ENCODE measurements at regions not wholly inside any gene's neighbourhood (a gene's known extent, or its start where the extent isn't known, plus 50 kb on each side); places are given as distances from the start of the nearest gene placed in this dataset.

DNA sequence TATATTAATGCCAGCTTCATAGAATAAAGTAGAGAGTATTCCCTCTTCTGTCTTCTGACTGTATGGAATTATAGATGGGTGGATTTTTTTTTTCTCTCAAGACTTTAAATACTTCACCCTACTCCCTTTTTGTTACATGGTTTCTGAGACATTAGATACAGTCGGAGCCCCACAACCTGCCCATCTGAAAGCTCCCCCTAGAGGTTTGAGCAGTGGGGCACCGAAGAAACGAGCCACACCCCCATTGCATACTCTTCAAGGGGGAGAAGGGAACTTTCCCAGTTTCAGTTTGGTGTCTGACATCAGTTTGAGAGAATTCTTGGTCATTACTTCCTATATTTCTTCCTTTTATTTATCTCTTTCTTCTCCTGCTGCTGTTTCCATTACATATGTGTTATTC is 437.6 kb upstream of the AGA start:
- no peak overlapping the region for H3K9ac ChIP-seq (ENCODE audit: low read depth, low read length)
- H3K27me3 ChIP-seq (ENCODE audit: control insufficient read depth, insufficient read depth, low read length): no peaks in the 10 kb centered on the region
- H3K9me3 ChIP-seq (replicated peaks; ENCODE audit: low read length): no peaks in the 10 kb centered on the region
- H3K4me2 ChIP-seq (ENCODE audit: low read length): no peak overlapping the region
- H3K36me3 ChIP-seq (ENCODE audit: insufficient read depth, low read length): no peaks in the 10 kb centered on the region
- no peak overlapping the region for H3K4me3 ChIP-seq (ENCODE audit: low read length)
- H3K4me1 ChIP-seq (ENCODE audit: control insufficient read depth, insufficient read depth, low read length): no peaks in the 10 kb centered on the region

DNA sequence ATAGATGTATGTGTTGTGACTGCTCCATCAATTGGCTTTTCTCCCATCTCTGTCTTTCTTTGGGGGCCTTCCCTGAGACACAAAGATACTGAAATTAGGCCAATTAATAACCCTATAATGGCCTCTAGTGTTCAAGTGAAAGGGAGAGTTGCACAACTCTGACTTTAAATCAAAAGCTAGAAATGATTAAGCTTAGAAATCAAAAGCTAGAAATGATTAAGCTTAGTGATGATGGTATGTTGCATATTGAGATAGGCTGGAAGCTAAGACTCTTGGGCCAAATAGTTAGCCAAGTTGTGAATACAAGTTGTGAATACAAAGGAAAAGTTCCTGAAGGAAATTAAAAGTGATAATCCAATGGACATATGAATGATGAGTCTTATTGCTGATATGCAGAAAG is 452.9 kb upstream of the AGA start:
- Histone ChIP-seq H3K4me1 (ENCODE audit: control insufficient read depth, insufficient read depth, low read length) (no peaks in the 10 kb centered on the region), H3K4me2 (ENCODE audit: low read length) (no peak overlapping the region), H3K4me3 (ENCODE audit: low read length) (no peak overlapping the region), H3K27me3 (ENCODE audit: control insufficient read depth, insufficient read depth, low read length) (no peaks in the 10 kb centered on the region), H3K9ac (ENCODE audit: low read depth, low read length) (no peak overlapping the region), H3K9me3 (replicated peaks; ENCODE audit: low read length) (peaks cover 6% of the 10 kb centered on the region), H3K36me3 (ENCODE audit: insufficient read depth, low read length) (no peaks in the 10 kb centered on the region)

DNA sequence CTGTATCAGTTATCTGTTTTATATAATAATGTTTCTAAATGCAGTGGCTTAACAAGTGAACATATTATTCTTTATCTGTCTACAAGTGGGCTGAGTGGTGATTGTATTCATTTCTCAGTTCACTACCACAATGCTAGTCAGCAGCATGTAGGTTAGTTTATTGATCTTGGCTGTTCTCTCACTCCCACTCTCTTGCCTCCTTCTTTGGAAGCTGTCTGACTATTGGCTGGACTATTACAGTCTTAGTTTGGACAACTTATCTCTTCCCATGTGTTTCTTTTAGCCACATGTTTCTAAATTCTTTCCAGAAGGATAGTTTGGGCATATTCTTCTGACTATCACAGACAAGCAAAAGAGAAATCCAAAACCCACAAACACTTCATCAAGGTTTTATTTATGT is 459.5 kb upstream of the AGA start:
- H3K4me3 ChIP-seq (ENCODE audit: low read length): no peak overlapping the region
- no peaks in the 10 kb centered on the region for H3K27me3 ChIP-seq (ENCODE audit: control insufficient read depth, insufficient read depth, low read length)
- H3K9me3 ChIP-seq (replicated peaks; ENCODE audit: low read length): peaks cover 9% of the 10 kb centered on the region
- H3K36me3 ChIP-seq (ENCODE audit: insufficient read depth, low read length): no peaks in the 10 kb centered on the region
- H3K4me1 ChIP-seq (ENCODE audit: control insufficient read depth, insufficient read depth, low read length): no peaks in the 10 kb centered on the region
- no peak overlapping the region for H3K9ac ChIP-seq (ENCODE audit: low read depth, low read length)
- H3K4me2 ChIP-seq (ENCODE audit: low read length): no peak overlapping the region

DNA sequence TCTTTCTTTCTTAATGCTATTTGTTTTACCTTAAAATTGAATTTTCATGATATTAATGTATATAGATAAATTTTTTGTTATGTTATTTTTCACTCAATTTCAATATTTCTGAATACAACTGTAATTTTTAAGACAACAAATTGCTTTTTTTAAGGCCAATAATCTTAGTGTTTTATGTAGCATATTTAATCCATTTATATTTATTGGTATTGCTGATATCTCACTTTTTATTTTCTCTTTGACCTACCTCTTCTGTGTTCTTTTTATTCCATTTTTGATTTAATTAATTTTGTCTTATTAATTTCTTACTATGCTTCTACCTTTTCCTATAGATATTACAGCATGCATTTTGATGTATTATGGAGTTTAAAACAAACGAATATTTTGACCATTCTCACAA is 460.1 kb upstream of the AGA start:
- H3K27me3 ChIP-seq (ENCODE audit: control insufficient read depth, insufficient read depth, low read length): no peaks in the 10 kb centered on the region
- H3K36me3 ChIP-seq (ENCODE audit: insufficient read depth, low read length): no peaks in the 10 kb centered on the region
- H3K4me3 ChIP-seq (ENCODE audit: low read length): no peak overlapping the region
- no peak overlapping the region for H3K4me2 ChIP-seq (ENCODE audit: low read length)
- H3K9me3 ChIP-seq (replicated peaks; ENCODE audit: low read length): peaks cover 9% of the 10 kb centered on the region
- H3K9ac ChIP-seq (ENCODE audit: low read depth, low read length): no peak overlapping the region
- H3K4me1 ChIP-seq (ENCODE audit: control insufficient read depth, insufficient read depth, low read length): no peaks in the 10 kb centered on the region

DNA sequence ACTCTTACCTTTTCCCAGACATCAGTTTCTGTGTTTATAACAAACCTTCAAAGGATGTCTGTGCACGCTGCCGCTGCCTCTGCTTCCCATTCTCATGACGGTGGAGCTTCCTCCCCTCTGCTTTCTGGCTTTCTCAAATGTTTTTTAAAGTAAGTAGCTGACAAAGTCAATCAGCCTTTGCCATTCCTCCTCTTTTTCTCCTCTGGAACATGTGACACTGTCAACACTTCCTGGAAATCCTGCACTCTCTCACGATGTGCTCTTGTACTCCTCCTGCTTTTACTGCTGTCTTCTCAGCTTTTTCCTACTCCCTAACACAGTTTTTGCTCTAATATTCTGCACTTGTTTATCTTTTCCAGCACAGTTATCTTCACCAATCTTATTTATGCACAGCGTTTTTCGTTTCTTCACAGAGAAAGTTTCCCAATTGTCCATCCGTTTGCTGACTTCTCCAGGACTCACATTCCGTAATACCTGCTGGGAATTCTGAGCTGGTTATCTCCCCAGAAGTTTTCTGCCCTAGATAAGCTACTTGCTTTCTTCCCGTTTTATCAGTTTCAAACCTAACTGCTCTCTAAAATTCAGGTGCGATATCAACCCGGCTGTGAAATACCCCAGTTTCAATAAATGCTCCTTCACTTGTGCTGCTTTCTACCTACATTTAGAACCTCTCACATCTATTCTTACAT is 465.6 kb upstream of the AGA start:
- no peak overlapping the region for H3K4me3 ChIP-seq (ENCODE audit: low read length)
- H3K9me3 ChIP-seq (replicated peaks; ENCODE audit: low read length): peaks cover 2% of the 10 kb centered on the region
- H3K4me2 ChIP-seq (ENCODE audit: low read length): no peak overlapping the region
- H3K4me1 ChIP-seq (ENCODE audit: control insufficient read depth, insufficient read depth, low read length): no peaks in the 10 kb centered on the region
- no peak overlapping the region for H3K9ac ChIP-seq (ENCODE audit: low read depth, low read length)
- H3K27me3 ChIP-seq (ENCODE audit: control insufficient read depth, insufficient read depth, low read length): no peaks in the 10 kb centered on the region
- no peaks in the 10 kb centered on the region for H3K36me3 ChIP-seq (ENCODE audit: insufficient read depth, low read length)

DNA sequence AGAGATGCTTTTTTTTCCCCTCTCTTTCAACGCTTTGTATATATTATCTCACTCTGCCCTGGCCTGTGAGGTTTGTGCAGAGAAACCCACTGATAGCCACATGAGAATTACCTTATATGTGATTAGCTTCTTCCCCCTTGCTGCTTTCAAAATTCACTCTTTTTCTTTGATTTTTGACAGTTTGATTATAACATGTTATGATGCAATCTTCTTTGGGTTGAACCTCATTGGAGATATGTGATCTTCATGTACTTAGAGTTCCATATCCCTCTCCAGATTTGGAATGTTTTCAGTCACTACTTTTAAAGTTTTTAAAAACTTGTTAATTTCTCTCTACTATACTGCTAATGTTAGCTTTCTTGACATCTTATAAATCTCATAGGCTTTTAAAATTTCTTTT is 479.5 kb upstream of the AGA start:
- H3K4me2 ChIP-seq (ENCODE audit: low read length): no peak overlapping the region
- H3K9me3 ChIP-seq (replicated peaks; ENCODE audit: low read length): peaks cover 4% of the 10 kb centered on the region
- no peak overlapping the region for H3K4me3 ChIP-seq (ENCODE audit: low read length)
- H3K27me3 ChIP-seq (ENCODE audit: control insufficient read depth, insufficient read depth, low read length): no peaks in the 10 kb centered on the region
- H3K4me1 ChIP-seq (ENCODE audit: control insufficient read depth, insufficient read depth, low read length): no peaks in the 10 kb centered on the region
- H3K36me3 ChIP-seq (ENCODE audit: insufficient read depth, low read length): no peaks in the 10 kb centered on the region
- no peak overlapping the region for H3K9ac ChIP-seq (ENCODE audit: low read depth, low read length)

DNA sequence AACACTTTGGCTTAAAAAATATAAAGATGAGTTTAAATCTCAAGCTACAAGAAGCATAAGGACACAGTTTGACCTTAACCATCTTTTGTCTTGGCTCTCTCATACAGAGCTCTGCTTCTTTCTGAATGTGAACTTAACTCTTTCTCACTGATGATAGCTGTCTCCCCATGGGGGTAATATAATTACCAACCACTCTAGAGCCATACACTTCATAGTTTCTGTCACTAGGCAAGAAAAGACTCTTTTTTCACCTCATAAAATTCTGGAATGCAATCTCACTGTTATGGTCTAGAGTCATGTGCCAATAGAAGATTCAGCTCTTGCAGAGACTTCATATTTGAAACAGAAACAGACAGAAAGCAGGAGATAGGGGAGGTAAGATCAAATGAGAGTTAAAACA is 481.7 kb upstream of the AGA start:
- Histone ChIP-seq H3K4me3 (ENCODE audit: low read length) (no peak overlapping the region), H3K27me3 (ENCODE audit: control insufficient read depth, insufficient read depth, low read length) (no peaks in the 10 kb centered on the region), H3K4me1 (ENCODE audit: control insufficient read depth, insufficient read depth, low read length) (no peaks in the 10 kb centered on the region), H3K36me3 (ENCODE audit: insufficient read depth, low read length) (no peaks in the 10 kb centered on the region), H3K9ac (ENCODE audit: low read depth, low read length) (no peak overlapping the region), H3K4me2 (ENCODE audit: low read length) (no peak overlapping the region), H3K9me3 (replicated peaks; ENCODE audit: low read length) (peaks cover 4% of the 10 kb centered on the region)

DNA sequence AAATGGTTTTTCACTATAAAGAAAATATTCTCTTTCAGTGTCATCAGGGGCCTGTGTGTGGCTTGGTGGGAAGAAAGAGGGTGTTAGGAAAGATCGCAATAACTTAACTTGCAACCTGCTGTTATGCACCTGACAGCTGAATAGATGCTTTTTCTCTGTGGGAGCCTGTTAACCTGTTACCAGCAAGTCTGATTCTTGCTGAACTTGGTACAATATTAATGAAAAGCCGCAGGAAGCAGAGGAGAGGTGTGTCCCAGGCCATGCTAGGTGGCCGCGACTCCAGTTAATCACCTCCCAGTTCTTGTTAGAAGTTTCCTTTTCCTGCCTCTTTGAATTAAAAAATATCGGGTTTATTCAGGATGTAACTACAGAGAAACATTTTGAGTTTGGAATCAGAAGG is 494.8 kb upstream of the AGA start:
- Histone ChIP-seq H3K9ac (ENCODE audit: low read depth, low read length) (no peak overlapping the region), H3K27me3 (ENCODE audit: control insufficient read depth, insufficient read depth, low read length) (no peaks in the 10 kb centered on the region), H3K4me1 (ENCODE audit: control insufficient read depth, insufficient read depth, low read length) (no peaks in the 10 kb centered on the region), H3K4me2 (ENCODE audit: low read length) (no peak overlapping the region), H3K9me3 (replicated peaks; ENCODE audit: low read length) (no peaks in the 10 kb centered on the region), H3K36me3 (ENCODE audit: insufficient read depth, low read length) (no peaks in the 10 kb centered on the region), H3K4me3 (ENCODE audit: low read length) (no peak overlapping the region)

DNA sequence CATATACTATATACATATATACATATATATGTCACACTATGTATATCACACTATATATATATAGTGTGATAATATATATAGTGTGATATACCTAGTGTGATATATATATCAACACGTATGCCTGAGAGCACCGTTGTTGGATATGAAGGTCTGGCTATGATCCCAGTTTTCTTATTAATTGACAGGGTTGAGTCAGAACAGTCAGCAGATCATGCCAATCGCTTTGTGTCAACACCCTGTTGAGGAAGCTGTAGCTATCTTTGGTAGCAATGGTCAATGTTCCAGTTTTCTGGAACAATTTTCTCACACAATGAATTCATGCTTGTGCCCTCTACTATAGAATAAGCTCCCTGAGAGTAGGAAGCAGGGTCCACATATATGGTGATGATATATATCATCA is 496.0 kb upstream of the AGA start:
- no peaks in the 10 kb centered on the region for H3K27me3 ChIP-seq (ENCODE audit: control insufficient read depth, insufficient read depth, low read length)
- no peaks in the 10 kb centered on the region for H3K9me3 ChIP-seq (replicated peaks; ENCODE audit: low read length)
- no peaks in the 10 kb centered on the region for H3K36me3 ChIP-seq (ENCODE audit: insufficient read depth, low read length)
- no peak overlapping the region for H3K4me2 ChIP-seq (ENCODE audit: low read length)
- H3K4me1 ChIP-seq (ENCODE audit: control insufficient read depth, insufficient read depth, low read length): no peaks in the 10 kb centered on the region
- H3K4me3 ChIP-seq (ENCODE audit: low read length): no peak overlapping the region
- H3K9ac ChIP-seq (ENCODE audit: low read depth, low read length): no peak overlapping the region

DNA sequence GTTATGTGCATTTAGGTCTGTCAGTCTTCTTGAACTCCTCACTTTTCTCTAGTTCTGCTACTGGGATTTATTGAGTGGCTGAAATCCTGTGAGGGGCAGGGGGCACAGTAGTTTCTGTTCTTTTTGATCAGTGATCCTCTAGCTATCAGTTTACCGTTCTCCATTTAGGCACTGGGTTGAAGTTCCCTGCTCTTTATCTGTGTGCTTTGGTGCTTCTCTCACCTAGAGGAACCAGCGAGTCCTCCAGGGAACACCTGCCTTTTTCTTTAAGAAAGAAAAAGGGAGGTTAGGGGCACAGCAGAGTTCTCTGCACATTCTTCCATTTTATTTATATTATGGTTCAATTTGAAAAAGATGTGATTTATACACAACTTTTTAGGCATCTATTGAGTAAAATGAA is 503.0 kb upstream of the AGA start:
- Histone ChIP-seq H3K36me3 (ENCODE audit: insufficient read depth, low read length) (no peaks in the 10 kb centered on the region), H3K4me2 (ENCODE audit: low read length) (no peak overlapping the region), H3K27me3 (ENCODE audit: control insufficient read depth, insufficient read depth, low read length) (no peaks in the 10 kb centered on the region), H3K9ac (ENCODE audit: low read depth, low read length) (no peak overlapping the region), H3K4me3 (ENCODE audit: low read length) (no peak overlapping the region), H3K9me3 (replicated peaks; ENCODE audit: low read length) (no peaks in the 10 kb centered on the region), H3K4me1 (ENCODE audit: control insufficient read depth, insufficient read depth, low read length) (no peaks in the 10 kb centered on the region)

DNA sequence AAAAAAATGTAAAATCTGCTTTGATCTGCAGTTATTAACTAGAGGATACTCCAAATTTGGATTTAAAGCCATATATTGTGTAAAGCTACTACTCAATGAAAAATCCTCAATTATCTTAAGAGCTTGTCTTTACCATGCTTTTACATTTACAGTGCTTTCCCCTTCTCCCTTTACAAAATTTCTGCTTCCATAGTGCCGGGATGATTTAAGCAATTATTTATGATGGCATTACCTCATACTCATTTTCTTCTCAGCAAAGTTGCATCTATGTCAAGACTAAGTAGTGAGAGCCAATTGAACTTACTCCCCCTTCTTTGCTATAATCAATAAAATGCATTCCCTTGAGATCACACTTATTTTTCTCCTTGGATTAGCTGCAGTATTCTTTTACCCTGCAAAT is 505.4 kb upstream of the AGA start:
- Histone ChIP-seq H3K4me3 (ENCODE audit: low read length) (no peak overlapping the region), H3K4me1 (ENCODE audit: control insufficient read depth, insufficient read depth, low read length) (no peaks in the 10 kb centered on the region), H3K36me3 (ENCODE audit: insufficient read depth, low read length) (no peaks in the 10 kb centered on the region), H3K4me2 (ENCODE audit: low read length) (no peak overlapping the region), H3K9me3 (replicated peaks; ENCODE audit: low read length) (peaks cover 4% of the 10 kb centered on the region), H3K9ac (ENCODE audit: low read depth, low read length) (no peak overlapping the region), H3K27me3 (ENCODE audit: control insufficient read depth, insufficient read depth, low read length) (no peaks in the 10 kb centered on the region)

DNA sequence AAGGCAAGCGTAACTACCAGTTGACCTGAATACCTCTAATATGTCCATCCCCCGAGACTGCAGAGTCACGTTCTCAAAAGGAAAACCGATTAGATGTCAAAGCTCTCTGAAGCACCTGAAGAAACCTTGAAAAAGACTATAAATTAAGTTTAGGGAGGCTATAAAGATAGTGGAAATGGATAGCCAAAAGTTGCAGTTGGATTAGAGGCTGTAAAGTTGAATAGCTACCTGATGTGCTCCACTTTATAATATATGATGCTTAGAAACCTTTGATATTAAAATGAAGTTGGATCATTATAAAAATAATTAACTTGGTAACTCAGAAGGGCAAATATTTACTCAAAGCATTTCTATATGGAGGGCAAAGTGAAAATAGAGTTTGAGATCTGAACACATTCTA is 506.6 kb upstream of the AGA start:
- H3K27me3 ChIP-seq (ENCODE audit: control insufficient read depth, insufficient read depth, low read length): no peaks in the 10 kb centered on the region

More for the DNA sequence above, 506.6 kb upstream of the AGA start:
- H3K4me2 ChIP-seq (ENCODE audit: low read length): no peak overlapping the region
- no peak overlapping the region for H3K9ac ChIP-seq (ENCODE audit: low read depth, low read length)
- no peaks in the 10 kb centered on the region for H3K36me3 ChIP-seq (ENCODE audit: insufficient read depth, low read length)
- peaks cover 4% of the 10 kb centered on the region for H3K9me3 ChIP-seq (replicated peaks; ENCODE audit: low read length)
- no peaks in the 10 kb centered on the region for H3K4me1 ChIP-seq (ENCODE audit: control insufficient read depth, insufficient read depth, low read length)
- no peak overlapping the region for H3K4me3 ChIP-seq (ENCODE audit: low read length)
